H1 (cell line): ENCODE measurements at regions not wholly inside any gene's neighbourhood (a gene's known extent, or its start where the extent isn't known, plus 50 kb on each side); places are given as distances from the start of the nearest gene placed in this dataset.

Experiments
- POU5F1 ChIP-seq: IDR thresholded peaks from 2 replicates; pipeline ENCODE4 v1.6.1; 2011; ENCODE audit warnings: low read depth, mild to moderate bottlenecking, low read length, moderate library complexity
- TF ChIP-seq, protein P1 (sequence below): IDR thresholded peaks from 2 replicates; pipeline ENCODE4 v1.6.1; 2012; ENCODE audit warnings: inconsistent platforms

DNA sequence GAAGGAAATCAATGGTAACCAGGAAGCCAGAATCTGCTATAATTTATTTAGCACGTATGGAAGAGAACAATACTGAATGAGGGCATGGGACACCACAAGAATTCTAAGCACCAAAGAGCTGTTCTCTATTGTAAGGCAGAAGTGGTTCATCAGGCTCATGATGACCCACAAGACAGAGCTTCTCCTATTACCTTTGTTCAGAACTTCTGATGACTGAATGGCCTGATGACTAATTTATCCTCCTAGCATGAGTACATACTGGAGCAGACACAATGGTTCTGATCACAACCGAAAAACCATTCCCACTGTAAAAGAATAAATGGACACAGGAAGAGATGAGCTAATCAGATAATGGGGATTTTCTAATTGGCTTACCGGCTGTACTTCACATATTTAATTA is 329.8 kb upstream of the PDE4D start (continued):
- no peak for TF ChIP-seq POU5F1
- TF ChIP-seq, protein P1, sequence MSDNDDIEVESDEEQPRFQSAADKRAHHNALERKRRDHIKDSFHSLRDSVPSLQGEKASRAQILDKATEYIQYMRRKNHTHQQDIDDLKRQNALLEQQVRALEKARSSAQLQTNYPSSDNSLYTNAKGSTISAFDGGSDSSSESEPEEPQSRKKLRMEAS: no peak
- TF ChIP-seq, all 59 proteins: peak for 0
